Astrocyte (in vitro differentiated cells and primary cell): ENCODE measurements at regions not wholly inside any gene's neighbourhood (a gene's known extent, or its start where the extent isn't known, plus 50 kb on each side); places are given as distances from the start of the nearest gene placed in this dataset.

Experiments used
- CTCF ChIP-seq: IDR thresholded peaks from 2 replicates; pipeline ENCODE4 v1.5.1; 2011; ENCODE audit warnings: low read depth, mild to moderate bottlenecking, inconsistent platforms, low read length, moderate library complexity; ENCODE audit not compliant: insufficient read depth
- EZH2 ChIP-seq: IDR thresholded peaks from 2 replicates; pipeline ENCODE4 v1.6.1; 2012; ENCODE audit warnings: mild to moderate bottlenecking, low read length, inconsistent platforms; ENCODE audit not compliant: insufficient read depth

- no peak for TF ChIP-seq CTCF
- no peak for TF ChIP-seq EZH2
Measured at GRCh38 chrX:88604433-88605221, 142.4 kb upstream of the CPXCR1 start.
